ENCODE measurements at regions not wholly inside any gene's neighbourhood (a gene's known extent, or its start where the extent isn't known, plus 50 kb on each side); places are given as distances from the start of the nearest gene placed in this dataset.

DNA sequence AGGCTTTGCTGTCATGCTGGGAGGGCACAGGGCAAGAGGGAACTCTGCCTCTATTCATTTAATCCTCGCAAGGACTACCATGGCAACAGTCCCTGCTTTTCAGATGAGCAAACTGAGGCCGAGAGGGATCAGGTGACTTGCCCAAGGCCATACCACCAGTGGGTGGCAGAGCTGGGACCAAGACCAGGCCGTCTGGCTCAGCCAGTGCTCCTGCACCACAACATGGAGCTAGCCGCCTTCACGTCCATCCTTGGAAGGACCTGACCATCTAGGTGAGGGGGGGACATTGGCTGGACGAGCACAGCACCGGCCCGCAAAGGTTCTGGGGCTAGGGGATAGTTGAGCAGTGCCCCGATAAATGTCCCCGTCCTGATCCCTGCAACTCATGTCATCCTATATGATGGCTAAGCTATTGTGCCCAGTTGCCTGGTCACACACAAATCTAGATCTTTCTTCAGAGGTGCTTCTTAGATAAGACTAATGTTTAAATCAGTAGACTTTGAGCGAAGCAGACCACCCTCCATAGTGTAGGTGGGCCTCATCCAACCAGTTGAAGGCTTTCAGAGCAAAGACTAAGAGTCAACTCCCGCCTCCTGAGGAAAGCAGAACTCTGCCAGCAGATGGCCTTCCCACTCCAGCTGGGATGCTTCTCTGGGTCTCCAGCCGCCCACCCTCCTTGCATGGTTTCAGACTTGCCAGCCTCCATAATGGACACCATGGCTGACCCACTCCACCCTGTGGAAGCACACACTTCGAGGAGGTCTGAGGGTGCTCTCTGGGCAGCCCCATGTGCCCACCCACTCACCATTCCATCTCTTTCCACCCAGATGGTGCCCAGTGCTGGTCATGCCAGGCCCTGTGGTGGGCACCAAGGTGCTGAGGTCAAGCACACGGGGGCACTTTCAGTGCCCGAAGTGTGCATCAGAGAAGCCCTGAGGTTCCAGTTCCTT, 214.8 kb upstream of the RAB6C start:
- DNase-seq (ENCODE audit: low read depth in 2 of 3, low spot score in 2 of 3) = no peak

DNA sequence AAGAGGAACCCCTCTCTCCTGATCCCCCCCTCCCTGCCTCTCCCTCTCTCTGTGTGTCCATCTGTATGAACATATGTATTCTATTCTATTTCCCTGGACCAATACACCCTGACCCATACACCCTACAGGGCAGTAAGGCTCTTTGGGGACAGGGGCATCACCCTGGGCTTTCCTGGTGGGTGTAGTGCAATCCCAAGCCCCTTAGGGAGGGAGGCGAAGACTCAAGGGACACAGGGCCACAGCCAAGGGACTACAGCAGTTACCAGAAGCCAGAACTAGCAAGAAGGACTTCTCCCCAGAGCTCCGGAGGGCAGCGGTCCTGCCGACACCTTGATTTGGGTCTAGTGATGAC, 214.2 kb upstream of the RAB6C start:
- DNase-seq (ENCODE audit: low read depth in 2 of 3, low spot score in 2 of 3) = no peak

DNA sequence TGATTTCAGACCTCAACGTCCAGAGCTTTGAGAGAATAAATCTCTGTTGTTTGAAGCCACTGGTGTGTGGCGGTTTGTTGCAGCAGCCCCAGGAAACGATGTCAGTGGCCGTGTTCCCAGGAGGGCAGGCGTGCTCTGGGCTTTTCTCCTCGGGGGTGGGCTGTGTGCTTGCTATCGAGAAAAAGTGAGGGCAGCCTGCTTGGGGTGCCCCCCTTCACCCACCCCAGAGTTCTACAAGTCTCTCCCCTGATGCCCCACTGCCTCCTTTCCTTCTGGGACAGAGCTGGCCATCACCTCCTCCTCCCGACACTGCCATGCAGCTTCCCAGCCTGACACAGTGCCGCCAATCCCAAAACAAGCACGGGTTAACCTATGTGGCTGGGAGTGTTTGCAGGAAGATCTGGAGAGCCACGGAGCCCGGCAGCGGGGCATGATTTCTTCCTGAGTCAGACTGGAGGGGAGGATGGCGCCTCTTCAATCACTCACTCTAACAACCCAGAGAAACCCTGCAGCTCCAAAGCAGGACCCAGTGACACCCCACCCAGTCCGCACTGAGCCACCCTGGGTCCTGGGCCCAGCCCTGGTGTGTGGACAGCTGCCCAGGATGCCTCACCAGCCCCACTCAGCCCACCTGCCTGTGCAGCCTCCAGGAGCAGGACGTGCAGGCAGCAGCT, 213.7 kb upstream of the RAB6C start:
- DNase-seq (ENCODE audit: low read depth in 2 of 3, low spot score in 2 of 3) = no peak

DNA sequence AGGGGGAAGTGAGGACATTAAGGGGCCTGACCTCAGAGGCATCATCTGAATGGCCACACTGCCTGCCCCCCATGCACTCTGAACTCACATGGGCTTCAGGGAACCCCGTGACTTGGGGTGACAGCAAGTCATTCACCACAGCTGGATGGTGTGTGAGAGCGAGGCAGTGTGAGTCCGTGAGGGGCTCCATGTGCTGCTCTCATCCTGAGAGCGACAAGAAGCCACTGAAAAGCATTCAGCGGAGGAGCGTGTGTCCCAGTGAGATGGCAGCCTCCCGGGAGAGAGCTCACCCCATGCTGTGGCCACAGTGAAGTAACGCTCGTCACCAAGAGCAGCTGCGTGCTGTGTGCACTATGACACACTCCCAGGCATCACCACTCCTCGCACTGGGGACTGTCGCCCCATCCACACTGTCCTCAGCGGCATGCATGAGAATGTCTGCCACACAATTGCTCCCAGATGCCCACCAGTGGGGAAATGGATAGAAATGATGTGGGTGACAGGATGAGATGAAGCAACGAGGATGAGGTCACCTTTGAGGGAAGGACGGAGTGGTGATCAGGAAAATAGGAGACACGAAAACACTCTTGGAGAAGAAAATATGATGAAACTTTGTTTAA, 213.0 kb upstream of the RAB6C start:
- DNase-seq (ENCODE audit: low read depth in 2 of 3, low spot score in 2 of 3) = no peak

DNA sequence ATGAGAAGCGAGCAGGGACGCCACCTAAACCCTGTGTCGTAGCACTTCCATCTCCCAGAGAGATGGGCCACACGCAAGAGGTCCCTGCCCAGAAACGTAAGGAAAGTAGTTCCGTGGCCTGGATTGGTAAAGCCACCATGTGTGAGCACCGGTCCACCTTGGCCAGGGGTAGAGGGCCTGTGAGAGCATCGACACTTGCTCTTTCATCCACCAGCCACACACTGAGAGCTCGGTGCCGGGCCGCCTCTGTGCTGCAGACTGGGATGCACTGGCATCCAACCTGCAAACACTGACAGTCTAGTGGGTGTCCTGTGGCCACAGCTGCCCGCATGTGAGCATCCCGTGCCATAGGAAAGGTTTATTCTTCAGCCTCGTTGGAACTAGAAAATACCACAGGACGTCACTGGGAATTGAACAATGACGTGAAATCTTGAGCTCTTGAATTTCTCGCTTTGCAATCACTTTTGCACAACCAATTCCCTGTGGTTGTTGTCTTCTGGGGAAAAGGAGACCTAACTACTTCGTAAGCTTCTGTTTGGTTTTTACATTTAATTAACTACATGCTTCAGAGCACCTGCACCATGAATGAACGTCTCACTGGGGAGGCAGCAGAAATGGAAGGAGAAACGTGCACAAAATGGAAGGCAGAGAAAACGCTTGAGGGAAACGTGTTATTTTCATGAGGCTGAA, 212.0 kb upstream of the RAB6C start:
- no peak for DNase-seq (ENCODE audit: low read depth in 2 of 3, low spot score in 2 of 3)

DNA sequence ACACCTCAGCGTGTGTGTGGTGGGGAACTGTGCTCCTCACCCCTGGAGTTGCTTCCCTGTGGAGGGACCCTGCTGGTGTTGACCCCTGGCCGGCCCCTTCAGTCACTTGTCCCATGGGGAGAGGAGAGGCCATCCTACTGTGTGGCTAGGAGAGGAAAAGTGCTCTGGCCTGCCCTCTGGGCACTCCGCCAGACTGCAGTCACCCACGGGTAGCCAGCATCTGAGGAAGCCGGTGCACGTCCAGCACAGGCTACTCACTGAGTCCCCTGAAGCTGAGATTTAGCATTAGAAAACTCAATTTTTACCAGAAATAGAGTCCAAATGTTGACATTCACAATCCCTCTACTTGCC, 211.5 kb upstream of the RAB6C start:
- DNase-seq (ENCODE audit: low read depth in 2 of 3, low spot score in 2 of 3) = no peak

DNA sequence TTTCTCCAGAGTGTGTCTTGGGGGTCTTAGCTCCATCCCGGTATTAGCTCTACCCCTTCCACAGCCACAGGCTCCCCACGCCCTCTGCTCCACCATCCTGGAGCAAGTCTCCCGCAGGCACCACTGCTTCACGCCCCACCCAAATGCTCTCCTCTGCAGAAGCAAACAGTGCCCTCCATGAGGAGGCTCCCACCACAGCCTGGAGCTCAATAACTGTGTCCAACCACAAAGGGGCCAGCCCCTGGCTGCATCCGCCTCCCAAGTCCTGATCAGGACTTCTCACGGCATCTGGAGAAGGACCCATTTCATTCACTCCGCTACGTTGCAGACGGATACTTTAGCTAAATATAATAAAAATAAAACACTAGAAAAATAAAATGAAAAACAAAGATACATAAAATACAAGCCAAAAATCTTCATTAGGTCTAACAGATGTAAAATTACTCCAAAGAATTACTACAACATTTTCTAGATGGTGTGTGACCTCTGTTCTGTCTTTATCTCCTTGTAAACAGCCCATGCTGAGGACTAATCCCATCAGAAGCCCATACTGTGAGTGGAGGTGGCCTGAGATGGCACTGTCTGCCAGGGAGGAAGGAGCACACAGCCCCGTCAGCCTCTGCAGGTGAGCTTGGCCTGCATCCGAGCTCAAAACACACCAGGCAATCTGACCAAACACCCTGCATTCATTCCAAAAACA, 210.8 kb upstream of the RAB6C start:
- DNase-seq (ENCODE audit: low read depth in 2 of 3, low spot score in 2 of 3) = no peak

DNA sequence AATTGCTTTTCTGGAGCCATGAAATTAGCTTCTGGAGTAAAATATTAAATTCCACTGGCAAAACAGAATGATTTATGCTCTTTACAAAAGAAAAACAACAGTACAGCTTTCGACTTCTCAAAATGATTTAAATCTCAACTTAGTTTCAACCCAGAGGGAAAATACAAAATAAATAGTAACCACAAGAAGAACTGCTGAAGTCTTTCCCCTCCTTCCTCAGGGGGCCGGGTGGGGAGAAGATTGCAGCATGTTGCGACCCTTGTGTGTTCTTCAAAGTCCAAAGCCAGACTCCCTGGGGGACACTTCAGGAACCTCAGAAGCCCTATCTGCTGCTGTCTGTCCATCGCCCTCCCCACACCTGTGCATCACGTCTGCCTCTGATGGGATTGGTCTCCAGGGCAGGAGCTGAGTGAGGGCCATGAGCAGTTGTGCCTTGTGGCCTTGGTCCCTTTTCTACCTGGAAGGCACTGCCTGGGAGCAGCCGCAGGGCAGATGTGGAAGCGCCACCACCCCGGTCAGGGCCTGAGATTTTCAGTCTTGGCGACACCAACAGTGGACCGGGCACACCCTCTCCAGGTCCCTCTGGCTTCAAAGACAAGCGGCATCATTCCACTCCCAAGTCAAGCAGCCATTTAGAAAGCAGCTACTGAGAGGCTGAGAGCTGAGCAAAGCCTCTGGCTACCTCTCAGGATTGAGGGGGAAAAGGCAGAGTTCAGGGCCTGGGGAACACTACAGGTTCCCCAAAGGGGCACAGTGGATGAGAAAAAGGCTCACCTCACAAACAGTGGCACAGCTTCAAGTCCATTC, 210.1 kb upstream of the RAB6C start:
- no peak for DNase-seq (ENCODE audit: low read depth in 2 of 3, low spot score in 2 of 3)

DNA sequence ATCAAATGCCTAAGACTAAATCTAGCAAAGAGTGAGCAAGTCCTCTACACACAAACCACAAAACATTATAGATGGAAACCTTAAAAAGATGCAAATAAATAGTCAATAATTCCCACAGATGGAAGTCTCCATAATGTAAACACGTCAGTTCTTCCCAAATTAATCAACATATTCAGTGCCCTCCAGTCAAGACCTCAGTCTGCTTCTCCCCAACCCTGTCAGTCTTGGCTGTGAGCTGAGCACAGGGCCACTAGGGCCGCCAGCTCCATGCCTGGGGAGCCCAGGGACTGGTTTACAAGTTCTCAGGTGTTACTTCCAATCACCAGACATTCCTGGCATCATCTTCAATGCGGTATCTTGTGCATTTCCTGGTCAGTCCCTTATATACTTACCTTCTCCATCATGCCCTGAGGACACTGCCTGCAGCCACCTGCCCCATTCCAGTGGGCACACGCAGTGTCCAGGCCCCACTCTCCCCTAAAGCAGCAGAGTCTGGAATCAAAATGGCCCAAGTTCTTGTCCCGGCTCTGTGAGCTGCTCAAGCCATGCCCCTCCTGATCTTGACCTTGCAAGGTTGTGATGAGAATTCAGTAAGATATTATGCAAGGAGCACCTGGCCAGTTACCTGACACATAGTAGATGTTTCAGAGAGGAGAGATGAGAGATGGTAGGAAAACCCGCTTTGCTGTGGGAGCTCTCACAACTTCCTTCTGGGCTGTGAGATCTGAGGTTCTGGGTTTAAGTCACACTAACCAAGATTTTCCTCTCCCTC, 207.9 kb upstream of the RAB6C start:
- no peak for DNase-seq (ENCODE audit: low read depth in 2 of 3, low spot score in 2 of 3)

DNA sequence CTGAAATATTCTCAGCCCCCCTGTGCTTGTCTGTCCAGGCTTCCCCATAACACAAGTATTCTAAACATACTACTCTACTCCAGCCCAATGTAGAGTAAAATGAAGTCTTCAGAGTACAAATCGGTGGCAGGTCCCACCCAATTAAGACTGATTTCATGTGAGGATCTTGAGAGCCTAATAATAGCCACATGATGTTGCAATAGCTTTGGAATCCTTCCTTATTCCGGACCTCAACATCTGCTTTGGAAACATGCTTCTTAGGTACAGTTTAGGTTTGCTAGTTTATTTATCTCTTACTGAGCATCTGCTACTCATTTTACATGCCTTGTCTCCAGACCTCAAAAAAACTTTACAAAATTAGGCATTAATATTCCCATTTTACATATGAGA, 207.3 kb upstream of the RAB6C start:
- no peak for DNase-seq (ENCODE audit: low read depth in 2 of 3, low spot score in 2 of 3)

DNA sequence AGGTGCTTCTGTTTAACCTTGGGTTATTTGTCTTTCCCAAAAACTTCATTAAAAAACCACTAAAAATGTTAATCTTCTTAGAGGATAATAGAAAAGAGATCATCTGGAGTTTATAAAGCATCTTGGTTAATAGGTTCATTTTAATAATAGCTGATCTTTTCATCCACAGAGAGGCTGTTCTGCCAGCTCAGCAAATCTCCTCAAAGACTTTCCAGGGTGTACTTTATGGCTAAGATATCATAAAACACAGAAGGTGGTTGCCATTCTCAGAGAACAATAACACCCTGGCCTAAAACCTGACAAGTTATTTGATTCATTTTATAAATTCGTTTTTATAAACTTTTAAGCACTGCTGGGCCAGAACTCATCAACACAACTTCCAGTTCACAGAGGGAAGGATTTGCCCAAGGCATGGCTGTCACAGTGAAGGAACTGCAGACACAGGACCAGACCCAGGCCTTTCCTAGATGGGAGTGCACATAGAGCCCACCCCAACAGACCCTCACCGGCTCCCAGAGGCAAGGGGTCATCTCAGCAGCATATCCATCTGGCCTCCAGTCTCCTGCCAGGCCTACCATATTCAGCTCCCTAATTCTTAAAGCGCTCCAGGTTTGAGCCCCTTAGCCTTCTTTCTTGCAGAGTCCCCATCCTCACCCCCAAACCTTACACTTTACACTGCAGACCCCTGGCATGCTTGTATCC, 203.4 kb upstream of the RAB6C start:
- no peak for DNase-seq (ENCODE audit: low read depth in 2 of 3, low spot score in 2 of 3)

DNA sequence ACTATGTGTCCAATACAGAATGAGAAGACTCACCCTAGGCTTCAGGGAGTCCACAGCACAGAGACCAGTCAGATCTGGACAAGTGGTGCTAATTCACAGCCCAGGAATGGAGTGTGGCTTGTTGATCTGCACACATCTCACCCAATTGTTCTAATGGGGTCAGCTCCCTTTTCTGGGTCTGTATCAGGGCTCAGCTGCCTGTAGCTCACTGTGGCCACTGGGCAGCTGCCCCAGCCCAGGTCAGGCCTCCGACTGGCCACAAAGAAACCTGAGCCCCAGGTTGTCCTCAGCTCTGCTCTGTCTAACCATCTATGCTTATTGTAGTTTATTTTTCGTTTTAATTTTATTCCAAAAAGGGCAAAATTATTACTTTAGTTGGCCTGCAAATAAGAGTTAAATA, 202.3 kb upstream of the RAB6C start:
- DNase-seq (ENCODE audit: low read depth in 2 of 3, low spot score in 2 of 3) = no peak

DNA sequence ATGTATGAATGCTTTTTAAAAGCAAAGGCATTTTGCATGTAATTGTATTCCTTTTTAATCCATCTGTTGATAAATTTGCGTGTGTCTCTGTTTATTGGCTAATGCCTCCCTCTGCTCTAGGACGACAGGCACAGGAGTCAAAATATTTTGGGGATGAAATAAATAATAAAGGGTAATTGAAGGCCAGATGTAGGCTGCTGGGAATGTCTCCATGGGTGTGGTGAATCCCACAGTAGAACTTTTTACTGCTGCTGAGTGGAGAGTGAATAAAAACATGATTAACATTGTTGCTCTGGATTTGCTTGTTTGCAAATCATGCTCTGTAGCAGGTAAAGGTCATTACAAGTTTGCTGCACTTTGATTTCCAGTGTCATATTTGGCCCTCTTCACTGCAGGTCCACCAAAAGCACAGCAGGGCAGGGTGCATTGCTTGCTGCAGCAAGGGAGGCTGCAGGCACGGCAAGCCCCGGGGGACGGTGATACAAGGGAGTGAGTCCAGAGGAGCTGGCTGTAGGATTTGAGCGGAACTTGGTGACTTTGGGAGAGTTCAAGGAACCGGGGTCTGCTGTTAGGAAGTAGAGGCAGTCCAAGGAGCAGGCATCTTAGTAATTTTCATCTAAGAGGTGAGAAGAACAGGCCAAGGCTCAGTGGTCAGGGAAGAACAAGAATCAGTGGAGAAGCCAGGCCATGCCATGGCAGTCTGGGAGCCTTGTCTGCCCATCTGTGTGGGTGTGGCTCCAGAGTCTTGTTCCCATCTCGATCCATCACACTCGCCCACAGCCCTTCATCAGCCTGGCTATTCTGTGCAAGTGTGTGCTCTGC, 201.5 kb upstream of the RAB6C start:
- no peak for DNase-seq (ENCODE audit: low read depth in 2 of 3, low spot score in 2 of 3)

DNA sequence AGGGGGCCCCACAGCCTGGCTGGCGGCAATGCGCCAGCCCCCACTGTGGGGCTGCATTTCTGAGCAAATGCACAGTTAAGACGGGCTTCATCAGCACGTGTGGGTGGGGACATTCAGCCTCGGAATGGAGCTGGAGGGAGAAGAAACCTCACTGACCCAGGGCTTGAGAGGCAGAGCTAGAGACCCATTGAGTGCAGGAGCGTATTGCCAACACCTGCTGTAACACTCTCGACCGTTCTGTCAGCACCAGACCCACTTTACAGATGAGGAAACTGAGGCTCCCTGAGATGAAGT, 200.9 kb upstream of the RAB6C start:
- DNase-seq (ENCODE audit: low read depth in 2 of 3, low spot score in 2 of 3) = no peak

DNA sequence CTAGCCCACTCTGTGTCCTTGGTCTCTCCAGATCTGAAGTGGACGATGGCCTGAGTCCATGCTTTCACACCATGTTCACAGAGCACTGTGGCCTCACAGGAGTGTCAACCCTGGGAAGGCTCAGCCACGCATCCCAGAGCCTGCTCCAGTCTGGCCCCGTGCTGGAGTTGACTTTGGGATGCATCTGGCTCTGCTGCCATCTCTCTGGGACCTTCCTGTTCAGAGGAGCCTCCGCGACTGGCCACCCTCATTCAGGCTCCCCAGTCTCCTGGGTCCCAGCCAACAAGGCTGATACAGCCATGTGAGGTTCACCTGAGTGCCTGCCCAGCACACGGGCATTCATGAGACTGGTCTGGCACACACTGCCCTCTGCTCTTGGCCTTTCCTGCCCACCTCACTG, 199.7 kb upstream of the RAB6C start:
- no peak for DNase-seq (ENCODE audit: low read depth in 2 of 3, low spot score in 2 of 3)

DNA sequence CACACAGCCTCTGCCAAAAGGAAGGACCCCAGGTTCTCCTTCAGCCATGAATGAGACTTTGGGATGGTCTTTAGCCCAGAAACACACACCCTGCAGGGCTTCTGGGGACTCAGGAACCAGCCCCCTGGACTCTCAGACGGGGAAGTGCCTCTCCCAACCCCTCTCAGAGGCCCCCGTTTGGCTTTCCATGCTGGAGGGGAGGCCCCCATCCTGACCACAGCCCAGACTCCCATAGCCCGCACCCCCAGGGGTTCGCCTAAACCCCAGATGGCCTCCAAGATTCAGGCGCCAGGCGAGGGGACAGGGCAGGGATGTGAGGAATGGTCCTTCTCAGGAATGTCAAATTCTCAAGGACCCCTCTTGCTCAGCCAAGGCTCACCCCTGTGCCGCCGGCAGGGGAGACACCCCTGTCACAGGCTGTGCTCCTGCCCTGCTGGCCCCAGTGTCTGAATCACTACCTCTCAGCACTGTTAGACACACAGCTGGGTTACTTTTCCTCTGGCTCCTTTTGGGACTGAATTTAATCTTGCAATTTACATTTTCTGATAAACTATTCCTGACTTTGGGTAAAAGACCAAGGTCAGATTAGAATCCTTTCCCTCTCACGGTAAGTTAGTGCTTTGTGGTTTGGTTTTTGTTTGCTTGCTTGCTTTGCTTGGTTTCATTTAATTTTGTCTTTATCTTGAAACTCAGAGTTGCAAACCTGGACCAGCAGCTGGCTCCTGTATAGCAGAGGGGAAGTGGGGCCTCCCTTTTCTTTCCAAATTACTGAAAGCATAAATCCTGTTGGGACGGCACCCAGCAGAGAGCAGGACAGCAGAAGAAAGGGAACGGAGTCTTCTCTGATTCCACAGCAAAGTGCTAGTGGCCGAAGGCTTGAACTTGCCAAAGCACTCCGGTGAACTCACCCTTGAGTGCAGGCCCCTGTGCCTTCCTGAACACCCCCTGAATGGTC, 198.9 kb upstream of the RAB6C start:
- no peak for DNase-seq (ENCODE audit: low read depth in 2 of 3, low spot score in 2 of 3)

Data from hematopoietic multipotent progenitor cell (in vitro differentiated cells).